Non-pigmented ciliary epithelial cell (primary cell): ENCODE measurements at regions not wholly inside any gene's neighbourhood (a gene's known extent, or its start where the extent isn't known, plus 50 kb on each side); places are given as distances from the start of the nearest gene placed in this dataset.
"Not testable (repeated sequence)": the region's sequence is repeated elsewhere in the genome, so short reads cannot be mapped to it uniquely, and the experiment has no call there.

Experiments used
- DNase-seq: peaks from one replicate; pipeline ENCODE4 v3.0.0-alpha.2; 2010; ENCODE audit warnings: low read depth

DNA sequence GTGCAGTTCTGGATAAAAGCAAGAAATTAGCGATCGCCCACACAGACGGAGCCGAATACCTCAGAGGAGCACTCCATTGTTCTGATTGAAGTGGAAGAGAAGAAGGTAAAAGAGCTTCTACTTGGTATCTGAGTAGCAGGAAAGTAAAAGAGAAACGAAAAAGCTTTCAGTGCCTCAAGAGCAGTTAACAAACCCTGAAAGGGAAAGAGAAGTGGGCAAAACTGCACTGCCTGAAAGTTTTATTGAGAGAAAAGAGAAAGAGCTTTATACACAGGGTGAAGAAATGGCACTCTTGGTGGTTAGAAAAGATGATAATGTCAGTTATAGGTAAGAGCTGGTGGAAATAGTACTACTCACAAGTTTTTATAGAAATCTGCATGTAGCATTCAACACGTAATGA lies 192.8 kb downstream of the CDCA7 start:
- DNase-seq = no peak

DNA sequence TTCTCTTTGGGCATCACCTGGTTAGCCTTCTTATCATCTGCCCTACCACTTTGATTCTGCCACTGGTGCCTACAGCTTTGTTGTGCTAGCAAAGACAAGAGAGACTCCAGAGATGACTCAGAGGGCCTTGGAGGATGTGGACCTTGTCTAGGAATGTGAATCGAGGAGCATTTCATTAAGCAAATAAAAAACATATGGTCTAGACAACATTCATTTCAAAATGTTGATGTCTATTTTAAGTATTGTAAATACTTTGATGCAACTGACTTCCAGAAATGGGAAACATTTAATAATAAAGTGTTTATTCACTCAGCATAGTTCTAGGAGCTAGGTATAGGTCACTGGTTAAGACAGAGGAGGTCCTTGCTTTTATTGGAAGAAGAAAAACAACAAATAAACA lies 195.5 kb downstream of the CDCA7 start:
- DNase-seq = no peak

DNA sequence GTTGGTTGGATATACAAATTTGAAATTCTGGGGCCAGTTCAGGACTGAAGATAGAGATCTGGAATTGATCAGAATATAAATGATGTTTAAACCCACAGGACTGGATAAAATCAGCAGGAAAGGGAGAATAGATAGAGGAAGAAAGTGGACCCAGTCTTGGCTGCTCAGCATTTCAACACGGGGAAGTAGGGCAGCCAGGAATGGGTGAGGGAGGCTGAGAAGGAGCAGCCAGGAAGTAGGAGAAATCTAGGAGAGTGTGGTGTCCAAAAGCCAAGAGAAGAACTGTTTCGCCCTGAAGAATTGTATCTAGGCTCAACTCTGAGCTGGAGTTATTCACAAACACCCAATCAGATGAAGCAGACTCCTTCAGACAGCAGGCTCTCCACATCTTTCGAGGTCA lies 197.9 kb downstream of the CDCA7 start:
- DNase-seq = no peak

DNA sequence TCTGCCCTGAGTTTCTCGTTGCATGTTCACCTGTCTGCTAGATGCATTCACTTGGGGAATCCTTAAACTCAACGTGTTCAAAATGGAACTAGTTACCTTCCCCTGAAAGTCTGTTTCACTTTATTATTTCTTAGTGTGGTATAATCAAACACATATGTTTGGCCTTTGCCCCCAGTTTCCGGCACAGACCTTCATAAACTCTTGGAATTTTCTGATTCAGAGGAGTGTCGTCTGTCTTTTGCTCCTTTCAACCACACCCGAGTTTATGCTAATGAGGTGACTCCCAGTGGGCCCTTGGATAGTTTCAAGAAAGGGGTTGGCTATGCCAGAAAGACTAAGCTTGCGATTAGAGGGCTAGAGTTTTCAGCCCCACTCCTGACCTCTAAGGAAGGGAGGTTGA lies 198.9 kb downstream of the CDCA7 start:
- DNase-seq = no peak

DNA sequence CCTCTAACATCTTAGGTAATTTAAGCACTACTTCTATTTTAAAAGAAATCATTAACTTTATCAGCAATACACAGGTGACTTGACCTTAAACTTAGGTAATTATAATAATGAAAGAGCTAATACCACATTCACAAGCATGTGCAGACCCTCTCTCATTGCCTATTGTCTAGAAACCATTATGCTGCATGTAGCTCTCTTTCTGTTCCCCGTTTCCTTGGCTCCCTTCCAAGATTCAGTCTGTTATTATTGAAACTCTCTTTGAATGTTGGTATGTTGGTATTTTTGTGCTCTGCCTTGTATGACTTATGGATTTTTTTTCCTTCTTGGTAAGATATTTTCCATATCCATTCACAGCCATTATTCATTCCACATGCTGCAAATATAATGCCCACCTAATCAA lies 201.2 kb downstream of the CDCA7 start:
- no peak for DNase-seq

DNA sequence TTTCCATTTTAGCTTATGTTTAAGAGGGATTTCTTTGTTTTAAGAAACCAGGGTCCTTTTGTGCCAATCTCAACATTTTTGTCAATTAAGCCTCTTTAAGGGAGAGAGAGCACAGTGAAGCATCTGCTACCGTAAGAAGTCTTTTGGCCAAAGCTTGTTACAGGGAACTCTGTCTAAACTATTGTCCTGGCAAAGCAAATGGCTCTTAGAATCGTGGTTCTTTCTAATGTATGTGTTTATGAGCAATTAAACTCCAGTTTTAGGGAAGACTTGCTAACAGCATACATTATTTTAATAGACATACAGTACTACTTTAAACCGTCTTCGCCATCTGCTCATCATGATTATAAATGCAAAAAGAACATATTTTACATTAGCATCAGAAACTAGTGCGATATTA lies 202.1 kb downstream of the CDCA7 start:
- no peak for DNase-seq

DNA sequence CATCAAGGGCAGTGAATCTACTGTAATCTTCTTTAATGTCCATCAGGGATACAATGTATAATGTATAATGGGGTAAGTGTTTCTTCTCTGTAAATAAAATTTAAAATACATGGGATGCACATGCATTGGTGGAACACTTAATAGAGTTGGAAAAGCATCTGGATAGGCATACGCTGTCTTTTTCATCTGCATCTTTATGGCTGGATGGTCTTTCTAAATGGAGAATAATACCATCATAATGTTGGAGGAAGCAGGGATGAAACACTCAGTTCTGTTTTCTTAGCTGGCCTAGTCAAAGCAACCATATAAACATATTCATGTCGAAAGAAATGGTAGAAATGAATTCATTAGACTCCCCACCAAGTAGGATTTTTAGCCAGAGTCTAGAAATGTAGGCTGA lies 202.8 kb downstream of the CDCA7 start:
- no peak for DNase-seq

DNA sequence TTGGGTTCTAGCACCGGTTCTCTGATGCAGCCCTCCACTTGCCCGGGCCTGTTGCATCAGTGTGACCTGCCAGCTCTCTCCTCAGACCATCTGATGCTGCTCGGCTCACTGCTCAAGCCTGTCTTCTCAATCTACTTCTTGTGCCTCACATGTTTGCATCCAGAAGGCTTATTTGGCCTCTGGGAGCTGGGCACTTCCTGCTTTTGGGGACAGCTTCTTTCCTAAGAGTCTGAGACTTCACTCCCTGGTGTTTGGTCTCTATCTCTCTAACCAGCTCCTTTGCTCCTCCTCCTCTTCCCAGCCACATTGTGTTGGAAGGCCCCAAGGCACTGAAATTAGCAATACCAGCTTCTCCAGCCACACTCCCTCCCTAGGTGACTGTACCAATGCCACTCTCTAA lies 212.8 kb downstream of the CDCA7 start:
- no peak for DNase-seq

DNA sequence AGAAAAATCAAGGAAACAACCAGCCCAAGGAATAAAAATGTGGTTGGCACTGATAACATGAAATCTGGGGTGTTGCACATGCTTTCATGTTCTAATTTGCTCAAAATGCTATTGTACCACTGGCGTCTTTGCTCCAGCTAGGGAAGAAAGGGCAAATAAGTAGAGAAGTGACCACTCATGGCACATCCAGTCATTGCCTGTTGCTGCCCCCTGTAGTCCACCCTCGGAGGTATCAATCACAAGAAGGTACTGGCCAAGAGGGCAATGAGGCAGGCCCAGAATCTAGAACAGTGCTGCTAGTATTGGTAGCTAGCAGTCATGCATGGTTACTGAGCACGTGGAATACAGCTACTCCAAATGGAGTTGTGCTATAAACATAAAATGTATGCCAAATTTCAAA lies 213.4 kb downstream of the CDCA7 start:
- DNase-seq = no peak

DNA sequence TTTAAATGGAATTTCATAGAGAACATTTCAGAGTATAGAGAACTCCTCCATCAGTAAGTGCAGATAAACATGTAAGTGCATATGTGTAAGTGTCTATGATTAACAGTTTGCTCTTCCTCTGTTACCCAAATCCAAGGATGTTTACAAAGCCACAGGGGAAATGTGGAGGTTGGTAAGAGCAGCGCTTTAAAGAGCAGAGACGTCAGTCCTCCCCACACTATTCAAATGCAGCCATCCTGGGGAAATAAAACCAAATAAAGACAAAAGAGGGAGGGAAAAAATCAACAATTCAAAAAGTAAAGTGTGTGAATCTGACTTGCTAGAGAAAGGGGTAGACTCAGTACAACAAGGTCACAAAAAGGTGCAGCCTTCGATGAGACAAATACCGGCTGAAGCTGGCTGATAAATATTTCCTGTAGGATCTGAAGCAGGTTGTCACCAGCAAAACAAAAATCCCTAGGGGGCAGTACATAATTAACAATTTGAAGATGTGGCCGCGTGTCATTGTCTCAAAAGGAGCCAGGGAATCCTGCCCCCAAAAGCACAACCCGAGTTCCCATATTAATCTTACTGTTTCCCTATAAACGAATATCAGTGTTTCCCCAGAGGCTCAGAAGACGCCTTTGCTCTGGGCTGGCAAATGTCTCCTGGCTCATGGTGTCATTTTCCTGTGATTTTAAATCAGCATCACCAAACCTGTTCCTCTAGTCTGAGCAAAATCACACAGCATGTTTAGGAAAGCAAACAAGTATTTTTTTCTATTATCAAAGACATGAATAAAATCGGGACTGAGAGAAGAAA lies 216.5 kb downstream of the CDCA7 start:
- DNase-seq = no peak

DNA sequence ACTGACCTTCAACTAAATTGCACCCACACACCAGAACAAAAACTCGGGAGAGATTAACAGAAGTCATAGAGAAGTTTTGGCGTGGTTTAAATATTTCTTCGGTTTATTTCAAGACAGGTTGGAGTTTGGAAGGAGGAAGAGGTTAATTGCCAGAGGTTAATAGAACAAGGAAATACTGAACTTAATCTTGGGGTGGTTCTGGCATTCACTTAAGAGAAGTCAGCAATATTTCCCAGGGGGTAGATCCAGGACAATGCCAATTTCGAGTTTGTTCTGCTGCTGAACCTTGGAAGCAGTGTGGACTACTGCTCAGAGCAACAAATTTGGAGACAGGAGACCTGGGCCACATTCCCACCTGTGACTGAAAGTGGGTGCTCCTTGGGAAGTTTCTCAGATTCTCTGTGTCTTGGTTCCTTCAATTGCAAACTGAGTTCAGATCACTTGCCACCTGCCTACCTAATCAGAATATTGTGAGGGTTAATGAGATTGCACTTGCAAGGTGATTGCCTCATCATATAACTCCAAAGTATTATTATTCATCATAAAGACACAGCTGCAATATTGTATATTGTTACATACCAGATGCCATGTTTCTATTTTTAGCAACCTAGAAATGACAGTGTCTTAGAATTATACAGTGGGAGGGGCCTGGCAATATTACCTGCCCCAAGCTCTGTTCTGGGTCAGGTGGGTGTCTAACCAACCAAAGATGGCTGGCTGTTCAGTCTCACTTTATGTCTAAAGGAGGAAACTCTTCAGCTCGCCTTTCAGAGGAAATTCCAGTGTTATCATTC lies 217.4 kb downstream of the CDCA7 start:
- no peak for DNase-seq

DNA sequence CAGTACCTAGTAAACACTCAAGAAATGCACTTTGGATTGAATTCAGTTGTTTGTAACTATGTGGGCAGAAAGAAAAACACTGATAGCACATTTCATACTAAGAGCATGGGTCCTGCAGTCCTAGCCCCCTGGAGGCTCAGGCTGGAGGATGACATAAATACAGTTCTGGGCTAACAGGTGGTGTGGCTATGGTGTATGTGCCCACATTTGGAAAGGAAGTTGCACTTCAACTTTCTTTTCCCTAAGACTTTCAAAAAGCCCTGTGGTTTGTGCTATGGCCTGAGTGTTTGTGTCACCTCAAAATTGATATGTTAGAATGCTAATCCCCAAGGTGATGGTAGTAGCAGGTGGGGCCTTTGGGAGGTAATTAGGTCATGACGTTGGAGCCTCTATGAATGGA lies 218.2 kb downstream of the CDCA7 start:
- DNase-seq = no peak

DNA sequence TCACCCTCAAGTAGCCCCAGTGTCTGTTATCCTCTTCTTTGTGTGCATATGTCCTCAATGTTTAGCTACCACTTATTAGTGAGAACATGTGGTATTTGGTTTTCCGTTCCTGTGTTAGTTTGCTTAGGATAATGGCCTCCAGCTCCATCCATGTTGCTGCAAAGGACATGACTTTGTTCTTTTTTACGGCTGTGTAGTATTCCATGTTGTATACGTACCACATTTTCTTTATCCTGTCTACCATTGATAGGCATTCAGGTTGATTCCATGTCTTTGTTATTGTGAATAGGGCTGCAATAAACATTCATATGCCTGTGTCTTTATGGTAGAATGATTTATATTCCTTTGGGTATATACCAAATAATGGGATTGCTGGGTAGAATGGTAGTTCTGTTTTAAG lies 219.1 kb downstream of the CDCA7 start:
- DNase-seq = not testable (repeated sequence)

DNA sequence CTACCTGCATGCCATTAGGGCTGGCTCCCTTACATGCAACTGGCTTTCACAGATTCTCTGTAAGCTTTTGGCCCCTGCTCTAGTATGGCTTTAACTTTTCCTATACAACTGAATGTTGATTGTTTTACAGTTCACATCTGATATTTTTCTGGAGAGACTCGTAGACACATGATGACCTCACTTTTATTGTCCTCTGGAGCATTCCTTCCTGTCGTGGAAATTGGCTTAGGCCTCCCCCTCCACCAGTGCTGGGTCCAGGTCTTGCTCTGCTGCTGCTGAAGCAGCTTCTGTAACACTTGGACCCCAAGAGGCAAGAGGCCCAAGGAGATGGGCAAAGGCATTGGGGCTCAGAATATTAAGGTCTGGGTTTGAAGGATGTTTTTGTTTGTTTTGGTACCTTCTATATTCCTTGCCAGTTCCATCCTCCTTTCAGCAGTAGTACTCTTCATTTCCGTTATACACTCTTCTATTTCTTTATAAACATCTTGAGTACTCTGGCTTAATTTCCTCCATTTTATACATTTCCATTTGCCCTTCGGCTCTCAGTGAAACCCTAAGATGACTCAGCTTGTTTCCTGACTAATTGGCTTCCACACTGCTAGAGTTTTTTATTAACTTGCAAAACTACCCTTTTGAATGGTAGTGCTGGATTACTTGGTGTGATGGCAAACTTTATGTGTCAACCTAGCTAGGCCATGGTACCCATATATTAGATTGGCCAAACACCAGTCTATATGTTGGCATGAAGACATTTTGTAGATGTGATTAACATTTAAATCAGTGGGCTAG lies 219.8 kb downstream of the CDCA7 start:
- no peak for DNase-seq

DNA sequence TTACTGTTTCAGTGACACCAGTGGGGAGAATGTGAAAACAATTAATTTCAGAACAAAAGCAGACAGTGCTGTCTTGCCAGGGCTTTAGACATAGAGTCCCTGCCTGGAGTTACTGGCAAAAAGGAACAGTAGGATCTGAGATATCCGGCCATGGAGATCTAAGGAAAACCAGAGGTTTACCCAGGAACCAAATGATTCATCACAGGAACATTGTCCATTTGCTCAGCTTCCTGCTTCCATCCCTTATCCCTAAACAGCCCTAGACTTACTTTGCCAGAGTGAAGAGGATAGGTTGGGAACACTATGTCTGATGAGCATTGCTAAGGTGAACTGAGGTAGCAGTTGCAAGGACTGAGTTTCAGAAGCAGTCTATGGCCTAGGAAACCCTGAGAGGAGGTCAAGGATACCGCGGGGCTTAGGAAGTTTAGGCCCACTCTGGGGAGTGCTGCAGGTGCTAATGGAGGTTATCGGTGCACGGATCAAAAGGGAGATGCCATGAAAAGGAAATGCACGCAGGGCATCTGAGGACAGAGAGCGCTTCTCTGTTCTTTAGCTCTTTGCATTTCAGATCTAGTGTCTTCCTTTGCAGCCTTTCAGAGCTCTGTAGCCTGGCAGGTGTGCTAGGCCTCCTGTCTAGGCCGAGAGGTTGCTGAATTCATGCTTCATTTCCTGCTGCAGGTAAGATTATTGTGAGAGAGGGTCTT lies 223.9 kb downstream of the CDCA7 start:
- DNase-seq = no peak

DNA sequence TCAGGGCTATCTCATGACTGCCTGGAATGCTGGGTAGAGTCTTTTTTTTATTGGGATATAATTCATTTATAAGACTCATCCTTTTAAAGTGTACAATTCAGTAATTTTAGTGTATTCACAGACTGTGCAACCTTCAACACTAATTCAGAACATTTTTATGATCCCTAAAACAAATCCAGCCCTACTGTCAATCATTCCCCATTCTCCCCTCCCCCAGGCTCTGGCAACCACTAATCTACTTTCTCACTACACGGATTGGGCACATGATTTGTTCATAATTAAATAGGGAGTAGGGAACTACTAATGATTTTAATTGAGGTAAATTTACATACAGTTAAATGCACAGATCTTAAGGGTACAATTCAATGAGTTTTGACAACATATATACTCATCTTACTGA lies 225.7 kb downstream of the CDCA7 start:
- no peak for DNase-seq

DNA sequence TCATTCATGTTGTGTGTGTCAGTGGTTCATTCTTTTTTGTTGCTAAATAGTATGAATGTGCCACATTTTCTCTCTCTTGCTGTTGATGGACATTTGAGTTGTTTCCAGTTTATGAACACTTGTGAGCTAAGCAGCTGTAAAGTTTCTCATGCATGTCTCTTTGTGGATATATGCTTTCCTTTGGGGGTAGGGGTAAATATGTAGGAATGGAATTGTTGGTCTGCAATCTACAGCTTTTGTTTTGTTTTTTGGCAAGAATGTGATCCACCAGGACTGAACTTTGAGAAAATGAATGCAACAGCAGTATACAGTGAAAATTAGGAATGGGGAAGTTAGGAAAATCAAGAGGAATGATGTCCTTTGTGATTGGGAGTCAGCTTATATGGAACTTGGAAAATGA lies 226.3 kb downstream of the CDCA7 start:
- no peak for DNase-seq

DNA sequence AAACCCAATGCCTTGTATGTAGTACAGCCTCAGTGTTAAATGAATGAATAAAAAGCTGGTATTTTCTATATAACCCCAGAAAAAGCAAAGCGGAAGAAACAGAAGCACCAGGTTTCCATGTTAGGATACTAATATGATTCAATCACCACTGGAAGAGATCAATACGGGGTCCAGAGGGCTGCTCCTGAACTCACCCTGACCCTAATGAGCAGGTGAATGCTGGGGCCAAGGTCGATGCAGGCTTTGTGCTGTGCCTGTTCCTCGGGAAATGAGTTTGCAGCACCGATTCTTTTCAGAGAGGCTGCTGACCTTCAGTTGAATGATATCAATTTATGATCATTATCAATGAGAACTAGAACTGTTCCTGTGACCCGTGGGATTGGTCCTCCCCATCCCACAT lies 228.5 kb downstream of the CDCA7 start:
- no peak for DNase-seq

DNA sequence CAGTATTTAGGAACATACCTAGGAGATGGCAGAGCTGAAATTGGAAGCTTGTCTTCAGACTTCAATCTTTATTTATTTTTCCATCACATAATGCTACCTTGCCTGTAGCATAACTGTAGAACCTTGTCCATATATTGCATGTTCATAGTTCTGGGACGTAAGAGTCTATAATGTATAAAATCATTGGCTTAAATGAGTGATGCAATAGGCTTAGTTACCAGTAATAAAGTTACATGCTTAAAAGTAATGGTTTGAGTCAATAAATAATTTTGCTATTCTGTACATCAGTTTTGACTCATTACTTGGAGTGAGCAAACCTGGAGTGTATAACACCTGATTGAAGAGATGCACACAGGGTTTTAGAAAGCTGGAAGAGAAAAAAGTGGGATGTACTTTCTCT lies 229.3 kb downstream of the CDCA7 start:
- no peak for DNase-seq

DNA sequence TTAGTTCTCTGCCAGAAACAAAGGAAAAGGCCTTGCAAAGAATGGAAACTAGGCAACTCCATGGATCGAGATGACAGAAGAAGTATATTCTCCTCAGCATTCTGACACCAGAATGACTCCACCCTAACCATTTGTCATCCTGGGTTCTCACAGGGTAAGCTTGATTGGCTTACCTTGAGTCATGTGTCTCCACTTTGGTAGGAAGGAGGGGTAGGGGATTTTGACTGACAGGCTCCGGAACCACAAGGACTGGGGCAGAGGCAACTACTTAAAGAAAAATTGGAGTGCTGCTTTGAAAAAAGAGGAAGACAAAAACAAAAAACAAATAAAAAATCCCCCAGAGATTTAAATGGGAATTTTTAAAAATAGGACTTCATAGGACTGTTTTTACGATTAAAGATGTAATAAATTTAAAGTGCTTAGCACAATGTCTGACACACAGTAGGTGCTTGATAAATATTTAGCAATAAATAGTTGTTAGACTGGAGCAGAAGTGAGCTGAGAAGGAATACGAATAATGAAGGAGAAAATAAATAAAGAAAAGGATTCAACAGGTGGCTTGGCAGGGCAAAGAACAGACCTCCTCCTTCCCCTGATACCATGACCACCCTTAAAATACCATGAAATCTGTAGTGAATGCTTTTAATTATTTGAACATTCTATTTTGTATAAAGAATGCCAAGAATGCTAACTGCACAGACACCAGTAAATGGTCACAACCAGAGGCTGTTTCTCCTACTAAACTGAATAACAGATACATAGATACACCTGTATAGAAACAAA lies 230.2 kb downstream of the CDCA7 start:
- DNase-seq = no peak

DNA sequence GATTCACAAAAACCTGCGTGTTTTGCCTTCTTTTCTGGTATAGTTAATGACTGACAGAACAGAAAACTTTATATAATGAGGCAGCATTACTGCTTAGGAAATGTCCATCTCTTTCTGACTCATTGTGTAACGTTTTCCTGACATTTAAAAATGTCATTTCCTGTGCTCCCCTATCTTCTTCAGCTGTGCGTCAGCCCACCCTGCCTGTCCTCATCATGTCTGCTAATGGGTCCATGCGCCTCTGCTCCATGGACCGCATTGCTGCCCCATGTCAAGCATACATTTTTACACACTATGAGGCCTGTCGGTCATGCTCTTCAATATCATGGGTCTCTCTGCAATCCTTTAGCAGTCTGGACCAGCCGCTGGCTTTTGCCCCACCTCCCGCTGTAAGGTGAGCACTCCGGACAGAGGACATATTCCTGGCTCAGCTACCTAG lies 234.3 kb downstream of the CDCA7 start:
- DNase-seq = no peak
